NB4 (cell line): ENCODE measurements at regions not wholly inside any gene's neighbourhood (a gene's known extent, or its start where the extent isn't known, plus 50 kb on each side); places are given as distances from the start of the nearest gene placed in this dataset.

Experiments
- CTCF ChIP-seq: IDR thresholded peaks from one replicate; pipeline ENCODE4 v1.5.1; 2012; ENCODE audit warnings: low read depth, low read length
- MAX ChIP-seq: IDR thresholded peaks from 2 replicates; pipeline ENCODE4 v1.6.1; 2011; ENCODE audit warnings: low read depth, low read length
- POLR2A ChIP-seq: IDR thresholded peaks from 2 replicates; pipeline ENCODE4 v1.6.1; 2011; ENCODE audit warnings: mild to moderate bottlenecking; ENCODE audit not compliant: insufficient read length; ENCODE audit errors: extremely low read depth

GRCh38 chr4:176498617-176499256, 179.0 kb downstream of the SPCS3 start:
- TF ChIP-seq CTCF (no peak), POLR2A (no peak), MAX (no peak)
